ENCODE measurements at regions not wholly inside any gene's neighbourhood (a gene's known extent, or its start where the extent isn't known, plus 50 kb on each side); places are given as distances from the start of the nearest gene placed in this dataset.
"Not testable (repeated sequence)": the region's sequence is repeated elsewhere in the genome, so short reads cannot be mapped to it uniquely, and the experiment has no call there.

- DNase-seq (ENCODE audit: low read depth in 3 of 3), result no peak
Observed at GRCh38 chr7:69190025-69190424, 408.2 kb upstream of the AUTS2 start.

- DNase-seq (ENCODE audit: low read depth in 3 of 3), result no peak
Observed at GRCh38 chr7:69190763-69191162, 407.5 kb upstream of the AUTS2 start.

- DNase-seq (ENCODE audit: low read depth in 3 of 3), result no peak
Observed at GRCh38 chr7:69192134-69192533, 406.1 kb upstream of the AUTS2 start.

- DNase-seq (ENCODE audit: low read depth in 3 of 3), result no peak
Observed at GRCh38 chr7:69193061-69193460, 405.2 kb upstream of the AUTS2 start.

- no peak for DNase-seq (ENCODE audit: low read depth in 3 of 3)
Observed at GRCh38 chr7:69196593-69196992, 401.7 kb upstream of the AUTS2 start.

- no peak for DNase-seq (ENCODE audit: low read depth in 3 of 3)
Observed at GRCh38 chr7:69198250-69198649, 400.0 kb upstream of the AUTS2 start.

GRCh38 chr7:69199041-69199440, 399.2 kb upstream of the AUTS2 start:
- no peak for DNase-seq (ENCODE audit: low read depth in 3 of 3)

- no peak for DNase-seq (ENCODE audit: low read depth in 3 of 3)
Observed at GRCh38 chr7:69199661-69200060, 398.6 kb upstream of the AUTS2 start.

- DNase-seq (ENCODE audit: low read depth in 3 of 3), result no peak
Observed at GRCh38 chr7:69203871-69204270, 394.4 kb upstream of the AUTS2 start.

GRCh38 chr7:69204943-69205342, 393.3 kb upstream of the AUTS2 start:
- DNase-seq (ENCODE audit: low read depth in 3 of 3), result no peak

GRCh38 chr7:69205581-69205980, 392.7 kb upstream of the AUTS2 start:
- DNase-seq (ENCODE audit: low read depth in 3 of 3), result no peak

GRCh38 chr7:69208276-69208675, 390.0 kb upstream of the AUTS2 start:
- no peak for DNase-seq (ENCODE audit: low read depth in 3 of 3)

- no peak for DNase-seq (ENCODE audit: low read depth in 3 of 3)
Observed at GRCh38 chr7:69208848-69209247, 389.4 kb upstream of the AUTS2 start.

- no peak for DNase-seq (ENCODE audit: low read depth in 3 of 3)
Observed at GRCh38 chr7:69211336-69211735, 386.9 kb upstream of the AUTS2 start.

- no peak for DNase-seq (ENCODE audit: low read depth in 3 of 3)
Observed at GRCh38 chr7:69211739-69212138, 386.5 kb upstream of the AUTS2 start.

GRCh38 chr7:69213878-69214277, 384.4 kb upstream of the AUTS2 start:
- DNase-seq (ENCODE audit: low read depth in 3 of 3), result no peak

GRCh38 chr7:69215516-69215915, 382.8 kb upstream of the AUTS2 start:
- not testable (repeated sequence) for DNase-seq (ENCODE audit: low read depth in 3 of 3)

- DNase-seq (ENCODE audit: low read depth in 3 of 3), result no peak
Observed at GRCh38 chr7:69217516-69218350, 380.5 kb upstream of the AUTS2 start.

- DNase-seq (ENCODE audit: low read depth in 3 of 3), result no peak
Observed at GRCh38 chr7:69218576-69218975, 379.7 kb upstream of the AUTS2 start.

GRCh38 chr7:69219381-69219780, 378.9 kb upstream of the AUTS2 start:
- no peak for DNase-seq (ENCODE audit: low read depth in 3 of 3)

- DNase-seq (ENCODE audit: low read depth in 3 of 3), result no peak
Observed at GRCh38 chr7:69225259-69225943, 372.9 kb upstream of the AUTS2 start.

GRCh38 chr7:69228212-69228811, 370.0 kb upstream of the AUTS2 start:
- DNase-seq (ENCODE audit: low read depth in 3 of 3), result no peak

Measured in stimulated activated CD4-positive, alpha-beta T cell treated with anti-CD3 and anti-CD28 coated beads, TNF-alpha, amount 100 ng/mL, for 24 hours (primary cell).